Ureter (tissue), 1 donor: ENCODE measurements at regions not wholly inside any gene's neighbourhood (a gene's known extent, or its start where the extent isn't known, plus 50 kb on each side); places are given as distances from the start of the nearest gene placed in this dataset.

Experiments used
- DNase-seq: peaks from one replicate; pipeline ENCODE4 v3.0.0-alpha.2; 2020; ENCODE audit warnings: low spot score
- donor health status: DM: yes; HTN: yes; CAD: no.

GRCh38 chr7:142371586-142372377 lies 113.9 kb upstream of the PRSS58 start:
- DNase-seq = no peak

DNA sequence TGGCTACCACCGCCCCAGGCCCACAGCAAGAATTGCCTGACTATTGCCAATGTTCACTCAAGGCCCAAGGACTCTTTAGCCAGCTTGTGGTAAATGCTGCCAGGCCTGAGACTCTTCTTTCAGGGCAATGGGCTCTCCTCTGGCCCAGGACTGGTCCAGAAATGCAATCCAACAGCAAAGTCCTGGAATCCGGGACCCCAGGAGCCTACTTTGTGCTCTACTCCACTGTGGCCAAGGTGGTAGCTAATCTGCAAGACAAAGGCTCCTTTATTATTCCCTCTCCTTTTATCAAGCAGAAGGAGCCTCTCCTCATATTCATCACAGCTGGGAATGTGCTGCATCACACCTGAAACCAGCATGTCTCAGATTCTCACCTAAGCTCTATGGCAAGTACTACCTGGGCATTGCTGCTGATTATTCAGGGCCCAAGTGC lies 107.6 kb upstream of the PRSS58 start:
- no peak for DNase-seq

GRCh38 chr7:142364551-142364950 lies 106.7 kb upstream of the PRSS58 start:
- DNase-seq = no peak

GRCh38 chr7:142362349-142362748 lies 104.5 kb upstream of the PRSS58 start:
- no peak for DNase-seq

DNA sequence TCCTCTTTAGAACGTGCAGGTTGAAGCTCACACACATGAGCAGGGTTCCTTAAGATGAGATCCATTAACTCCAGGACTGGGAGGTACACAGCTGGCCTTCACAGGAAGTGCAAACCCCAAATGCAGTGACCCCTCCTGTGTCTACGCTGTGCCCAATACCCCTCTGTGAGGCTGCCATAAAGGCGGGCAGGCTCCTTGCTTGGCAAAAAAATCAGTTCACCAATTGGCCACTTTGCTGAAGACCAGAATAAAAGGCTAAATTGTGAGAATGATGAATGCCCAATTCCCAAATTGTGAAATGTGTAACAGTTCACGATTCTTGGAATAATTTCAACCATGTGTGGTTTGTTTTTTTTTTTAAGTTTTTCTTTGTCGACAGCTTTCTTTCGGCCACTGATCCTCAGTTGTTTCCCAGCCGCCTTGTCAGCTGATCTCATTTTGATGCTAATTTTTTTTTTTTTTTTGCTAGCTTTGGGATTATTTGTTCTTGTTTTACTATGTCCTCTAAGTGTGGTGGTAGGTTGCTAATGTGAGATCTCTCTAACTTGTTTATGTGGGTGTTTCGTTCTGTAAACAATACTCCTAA lies 101.9 kb upstream of the PRSS58 start:
- DNase-seq = no peak

DNA sequence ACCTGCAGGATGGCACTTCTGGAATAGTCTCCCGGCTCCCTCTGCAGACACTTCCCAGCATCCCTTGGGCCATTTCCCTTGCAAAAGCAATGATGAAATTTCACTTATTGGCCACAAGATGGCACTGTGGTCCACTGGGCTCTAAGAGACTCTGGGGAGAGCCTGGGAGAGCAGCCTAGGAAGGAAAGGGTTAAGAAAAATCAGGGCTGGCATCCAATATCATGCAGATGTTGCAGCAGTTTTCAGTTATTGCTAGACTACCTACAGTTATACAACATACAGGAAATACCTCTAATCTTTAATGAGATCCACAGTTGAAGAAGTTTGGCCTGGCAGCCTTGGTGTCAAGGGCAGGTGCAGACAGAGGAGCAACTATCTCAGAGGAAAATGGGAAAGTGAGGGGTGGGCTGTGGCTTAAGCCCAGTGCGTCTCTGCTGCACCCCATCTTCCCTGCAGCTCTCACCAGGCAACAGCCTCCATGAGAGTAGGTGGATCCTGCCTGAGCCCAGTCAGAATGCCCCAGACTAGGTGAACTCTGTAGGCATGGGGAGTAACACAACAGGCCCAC lies 100.2 kb upstream of the PRSS58 start:
- no peak for DNase-seq

- no peak for DNase-seq
These were observed 98.3 kb upstream of the PRSS58 start for GRCh38 chr7:142356166-142356565.

GRCh38 chr7:142355328-142355727 lies 97.5 kb upstream of the PRSS58 start:
- DNase-seq = no peak

GRCh38 chr7:142353147-142354060 lies 95.5 kb upstream of the PRSS58 start:
- no peak for DNase-seq

- DNase-seq = no peak
These were observed 94.7 kb upstream of the PRSS58 start for GRCh38 chr7:142352543-142352942.

GRCh38 chr7:142351145-142351544 lies 93.3 kb upstream of the PRSS58 start:
- DNase-seq = no peak

DNA sequence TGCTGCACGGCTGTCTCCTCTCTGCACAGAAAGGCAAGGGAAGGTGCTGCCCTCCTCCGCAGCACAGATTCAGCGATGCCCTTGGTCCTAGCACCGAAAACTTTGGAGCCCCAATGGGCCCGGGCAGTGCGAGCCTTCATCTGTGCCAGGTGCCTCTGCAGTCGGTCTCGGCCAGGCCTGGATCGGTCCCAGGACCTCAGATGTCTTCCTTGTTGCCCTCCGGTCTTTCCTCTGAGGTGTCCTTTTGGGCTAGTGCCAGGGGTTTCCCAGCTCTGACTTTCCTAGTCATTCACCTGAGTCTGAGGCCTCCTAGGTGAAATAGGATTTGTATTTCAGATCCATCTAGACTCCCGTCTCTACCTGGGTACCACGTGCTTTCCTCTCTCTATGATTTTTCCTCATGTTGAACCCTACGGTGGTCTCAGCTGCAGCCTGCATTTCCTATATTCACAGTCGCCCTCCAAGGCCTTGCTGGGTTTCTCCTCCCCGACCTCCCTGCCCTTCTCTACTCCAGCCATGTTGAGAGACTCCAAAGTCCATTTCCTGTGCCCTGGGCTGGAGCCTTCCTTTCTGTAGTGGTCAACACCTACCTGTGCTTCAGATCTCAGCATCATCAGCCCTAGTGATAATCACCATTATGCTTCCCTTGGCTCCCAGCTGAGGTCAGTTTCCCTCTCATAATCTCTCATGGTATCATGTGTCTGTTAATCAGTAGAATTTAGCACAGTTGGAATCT lies 92.0 kb upstream of the PRSS58 start:
- no peak for DNase-seq

GRCh38 chr7:142348921-142349405 lies 91.1 kb upstream of the PRSS58 start:
- DNase-seq = no peak

GRCh38 chr7:142348100-142348499 lies 90.2 kb upstream of the PRSS58 start:
- no peak for DNase-seq

DNA sequence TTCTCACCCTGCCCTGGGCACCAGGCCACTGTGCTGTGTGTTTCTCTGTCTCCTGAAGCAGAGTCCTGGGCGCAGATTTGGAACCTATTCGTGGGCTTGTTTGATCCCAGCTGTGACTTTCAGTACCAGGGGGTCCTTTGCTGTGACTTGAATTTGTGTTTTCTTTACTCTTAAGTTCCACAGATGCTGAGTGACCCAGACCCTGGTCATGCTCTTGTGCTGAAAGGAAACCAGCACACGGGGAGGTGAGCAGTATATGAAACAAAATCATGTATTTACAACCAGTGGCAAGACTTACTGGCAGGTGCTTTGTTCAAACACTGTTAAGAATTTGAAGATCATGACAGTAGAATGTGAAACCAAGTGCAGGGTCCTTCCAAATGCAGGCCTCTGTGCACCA lies 89.2 kb upstream of the PRSS58 start:
- no peak for DNase-seq

GRCh38 chr7:142345811-142346210 lies 88.0 kb upstream of the PRSS58 start:
- no peak for DNase-seq

- no peak for DNase-seq
These were observed 81.0 kb upstream of the PRSS58 start for GRCh38 chr7:142338633-142339501.

- DNase-seq = no peak
These were observed 79.5 kb upstream of the PRSS58 start for GRCh38 chr7:142337054-142338001.

DNA sequence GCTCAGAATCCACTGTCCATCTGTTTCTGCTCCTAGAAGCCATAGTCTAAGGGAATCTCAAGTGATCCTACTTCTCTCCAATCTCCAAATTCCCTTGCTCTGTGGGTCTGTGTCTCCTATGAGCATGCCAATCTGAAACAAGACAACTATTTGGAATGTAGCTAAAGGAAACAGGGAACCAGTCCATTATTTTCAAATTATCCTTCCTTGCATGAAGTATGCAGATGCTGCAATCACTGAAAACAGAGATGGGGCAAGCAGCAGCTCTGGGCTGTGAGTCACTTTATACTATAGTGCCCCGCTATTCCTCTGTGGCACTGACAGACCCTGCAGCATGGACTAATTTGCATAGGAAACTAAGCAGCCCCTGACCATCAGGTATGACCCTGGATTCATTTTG lies 76.9 kb upstream of the PRSS58 start:
- DNase-seq = no peak
